ENCODE measurements at regions not wholly inside any gene's neighbourhood (a gene's known extent, or its start where the extent isn't known, plus 50 kb on each side); places are given as distances from the start of the nearest gene placed in this dataset.
"Not testable (repeated sequence)": the region's sequence is repeated elsewhere in the genome, so short reads cannot be mapped to it uniquely, and the experiment has no call there.

DNA sequence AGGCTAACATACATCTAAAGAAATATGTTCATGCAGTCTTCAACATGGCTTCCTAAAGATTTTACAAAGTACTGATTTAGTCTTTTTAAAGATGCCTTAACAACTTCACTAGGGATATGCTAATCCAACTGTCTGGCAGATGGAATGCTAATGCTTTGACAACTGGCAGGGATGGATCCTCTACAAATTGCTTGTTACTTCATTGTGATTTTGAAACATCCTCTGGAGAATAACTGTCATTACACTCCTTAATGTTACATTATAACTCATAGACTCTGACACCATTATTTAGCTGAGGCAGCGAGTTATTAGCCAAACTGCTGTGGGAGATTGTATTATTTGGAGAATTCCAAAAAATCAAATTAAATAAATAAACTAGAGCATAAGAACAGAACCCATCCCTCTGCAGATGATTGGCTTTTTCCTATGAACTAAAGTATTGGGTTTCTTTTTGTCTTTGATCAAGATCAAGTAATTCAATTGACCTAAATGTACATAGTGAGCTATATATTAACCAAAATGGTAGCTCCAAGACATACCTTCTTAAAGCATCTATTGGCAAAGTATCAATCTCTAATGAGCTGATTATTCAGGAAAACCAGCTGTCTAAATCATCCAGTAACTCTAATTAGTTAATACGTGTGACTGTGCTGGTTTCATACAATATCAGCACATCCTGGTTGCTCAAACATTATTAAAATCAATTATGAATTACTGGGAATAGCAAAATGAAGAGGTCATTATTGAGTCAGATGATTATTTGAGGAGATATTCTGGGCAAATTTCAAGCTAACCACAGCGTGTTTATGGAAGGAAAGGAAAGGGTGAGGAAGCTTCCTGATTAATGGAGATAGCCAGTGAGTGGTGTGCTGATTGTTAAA lies 321.3 kb upstream of the TFPI start:
- peak; percentile 4 for DNase-seq

DNA sequence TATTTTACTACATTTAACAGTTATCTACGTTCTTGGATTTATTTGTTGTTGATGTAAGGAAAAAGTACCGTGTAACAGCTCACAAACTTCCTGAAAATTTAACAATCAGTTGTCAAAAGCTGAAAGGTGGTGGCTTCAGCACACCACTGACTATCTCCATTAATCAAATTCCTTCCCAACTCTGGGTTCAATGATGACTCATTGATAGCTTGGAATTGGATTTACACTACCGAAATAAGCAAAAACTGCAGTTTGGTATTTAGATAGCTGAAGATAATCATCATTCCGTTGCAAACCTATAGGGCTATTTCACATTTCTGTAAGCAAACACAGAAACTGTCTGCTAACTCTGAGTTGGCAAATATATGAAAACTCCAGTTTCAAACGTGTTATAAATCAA lies 322.3 kb upstream of the TFPI start:
- DNase-seq = no peak

DNA sequence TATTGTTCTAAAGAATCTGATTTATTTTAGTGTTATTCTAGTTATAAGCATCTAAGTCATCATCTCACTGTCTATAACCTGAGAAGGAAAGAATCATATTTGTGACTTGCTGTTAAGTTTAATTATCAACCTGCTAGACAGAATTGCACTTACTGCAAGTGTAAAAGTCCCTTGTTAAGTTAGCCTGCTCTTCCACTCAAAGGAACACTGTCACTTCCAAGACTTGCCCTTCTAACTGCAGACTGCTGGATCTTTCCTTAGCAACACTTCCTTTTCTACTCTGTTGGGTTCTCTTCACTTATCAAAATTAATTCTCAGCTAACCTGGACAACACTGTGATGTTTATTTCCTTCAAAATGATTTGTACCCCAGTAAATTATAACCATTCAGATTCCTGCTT lies 323.2 kb upstream of the TFPI start:
- no peak for DNase-seq

DNA sequence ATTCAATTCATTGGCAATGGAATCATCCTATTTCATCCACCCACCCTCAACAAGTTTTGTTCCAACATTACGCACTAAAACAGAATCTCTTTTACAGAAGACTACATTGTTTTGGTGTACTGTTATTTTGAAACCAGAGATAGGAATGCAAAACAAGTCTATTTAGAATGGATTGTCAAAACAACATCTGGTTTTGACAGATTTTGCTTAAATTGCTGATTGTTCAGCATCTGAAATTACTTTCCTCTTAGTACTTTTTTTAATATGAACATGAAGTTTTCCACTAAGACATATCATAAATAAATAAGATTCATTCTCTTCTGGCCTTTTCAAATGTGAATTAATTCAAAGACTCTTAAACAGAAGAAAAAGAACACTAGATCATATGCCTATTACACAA lies 323.9 kb upstream of the TFPI start:
- no peak for DNase-seq

DNA sequence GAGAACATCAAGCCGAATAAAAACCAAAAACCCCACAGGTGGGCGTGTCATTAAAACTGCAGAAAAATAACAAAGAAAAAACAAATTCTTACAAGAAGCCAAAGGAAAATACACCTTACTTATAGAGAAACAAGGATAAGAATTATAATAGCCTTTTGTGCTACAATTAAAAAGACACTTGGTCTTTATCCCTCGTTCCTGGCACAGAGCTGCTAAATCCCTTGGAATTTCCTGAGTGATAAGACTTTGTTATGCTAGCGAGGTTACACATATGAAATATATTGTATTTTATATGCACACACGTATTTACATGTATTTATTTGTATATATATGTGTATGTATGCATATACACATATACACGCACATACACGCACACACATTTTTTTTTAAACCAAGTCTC lies 325.3 kb upstream of the TFPI start:
- no peak for DNase-seq

DNA sequence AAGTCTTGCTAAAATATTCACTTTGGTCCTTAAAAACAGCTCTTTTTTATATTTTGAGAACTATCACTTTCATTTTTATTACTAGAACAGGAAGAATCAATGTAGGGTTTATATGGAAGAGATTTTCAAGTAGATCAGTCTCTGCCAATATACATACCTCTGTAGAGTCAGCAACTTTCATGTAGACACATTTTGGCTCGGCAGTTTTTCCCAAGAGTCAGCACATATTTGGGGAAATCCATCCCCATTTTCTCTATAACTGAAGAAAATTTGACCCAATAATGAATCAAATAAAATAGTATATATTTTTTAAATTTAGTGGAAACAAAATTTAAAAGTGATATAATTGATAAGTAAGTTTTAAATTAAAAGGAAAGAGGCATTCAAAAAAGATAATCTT lies 329.8 kb upstream of the TFPI start:
- no peak for DNase-seq

DNA sequence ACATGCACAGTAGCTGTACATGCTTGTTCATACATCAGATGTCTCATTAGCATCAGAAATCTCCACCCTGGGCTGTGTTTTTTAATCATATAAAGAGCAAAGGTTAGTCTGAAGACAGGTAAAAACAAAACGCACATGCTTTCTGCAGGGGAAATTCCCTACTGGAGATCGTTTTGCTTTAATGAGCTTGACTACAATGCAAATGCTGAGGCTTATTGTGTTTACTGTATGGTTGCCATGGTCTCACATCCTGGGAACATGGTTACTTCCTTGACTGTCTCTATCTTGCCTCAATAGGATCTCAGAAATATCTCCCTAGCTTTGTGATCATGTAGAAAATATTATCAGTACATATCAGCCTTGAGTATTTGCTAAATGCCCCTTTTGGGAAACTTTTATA lies 336.5 kb upstream of the TFPI start:
- DNase-seq = no peak

DNA sequence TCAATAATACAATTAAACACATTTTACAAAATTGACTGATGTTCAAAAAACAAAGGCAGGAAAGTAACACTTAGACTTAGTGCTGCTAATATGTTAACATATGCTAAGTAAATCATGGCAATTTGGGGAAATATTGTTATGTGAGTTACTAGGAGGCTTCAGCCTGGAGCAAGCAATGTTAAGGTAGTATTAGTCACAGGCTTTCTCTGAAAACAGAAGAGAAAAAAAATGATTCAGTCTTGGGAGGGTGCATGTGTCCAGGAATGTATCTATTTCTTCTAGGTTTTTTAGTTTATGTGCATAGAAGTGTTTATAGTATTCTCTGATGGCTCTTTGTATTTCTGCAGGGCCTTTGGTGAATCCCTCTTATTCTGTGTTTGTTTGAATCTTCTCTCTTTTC lies 345.8 kb upstream of the TFPI start:
- DNase-seq = no peak

DNA sequence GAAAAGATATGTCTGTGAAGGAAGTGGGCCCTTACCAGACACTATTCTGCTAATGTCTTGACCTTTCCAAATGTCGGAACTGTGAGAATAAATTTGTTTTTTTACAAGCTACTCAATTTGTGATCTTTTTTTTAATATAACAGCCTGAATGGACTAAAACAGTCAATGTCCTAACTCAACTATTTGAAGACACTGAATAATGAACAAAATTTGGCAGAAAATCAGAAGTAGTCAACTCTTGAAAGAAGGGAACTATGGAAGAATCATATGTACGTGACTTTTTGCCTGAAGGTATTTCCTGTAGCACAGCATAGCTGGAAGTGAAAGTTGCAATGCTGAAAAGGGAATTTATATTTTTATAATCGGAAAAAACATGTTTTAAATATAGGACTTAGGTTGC lies 351.8 kb upstream of the TFPI start:
- no peak for DNase-seq

DNA sequence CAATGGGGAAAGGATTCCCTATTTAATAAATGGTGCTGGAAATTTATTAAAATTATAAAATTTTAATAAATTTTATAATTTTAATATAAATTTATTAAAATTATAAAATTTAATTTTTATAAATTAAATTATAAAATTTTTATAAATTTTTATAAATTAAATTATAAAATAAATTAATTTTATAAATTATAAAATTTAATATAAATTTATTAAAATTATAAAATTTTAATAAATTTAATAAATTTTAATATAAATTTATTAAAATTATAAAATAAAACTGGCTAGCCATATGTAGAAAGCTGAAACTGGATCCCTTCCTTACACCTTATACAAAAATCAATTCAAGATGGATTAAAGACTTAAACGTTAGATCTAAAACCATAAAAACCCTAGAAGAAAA lies 356.7 kb upstream of the TFPI start:
- not testable (repeated sequence) for DNase-seq

DNA sequence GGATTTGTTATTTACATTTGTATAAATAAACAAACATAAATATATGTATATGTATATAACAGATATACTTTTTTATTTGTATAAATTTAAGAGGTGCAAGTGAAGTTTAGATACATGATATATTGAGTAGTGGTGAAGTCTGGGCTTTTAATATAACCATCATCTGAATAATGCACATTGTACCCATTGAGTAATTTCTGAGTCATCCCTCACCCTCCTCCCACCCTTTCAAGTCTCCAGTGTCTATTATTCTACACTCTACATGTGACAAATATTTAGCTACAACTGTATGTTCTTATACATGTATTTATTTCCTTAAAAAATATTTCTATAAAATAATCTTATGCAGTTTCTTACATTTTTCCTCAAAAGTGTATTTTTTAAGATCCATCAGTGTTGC lies 358.7 kb upstream of the TFPI start:
- peak; percentile 40 for DNase-seq

DNA sequence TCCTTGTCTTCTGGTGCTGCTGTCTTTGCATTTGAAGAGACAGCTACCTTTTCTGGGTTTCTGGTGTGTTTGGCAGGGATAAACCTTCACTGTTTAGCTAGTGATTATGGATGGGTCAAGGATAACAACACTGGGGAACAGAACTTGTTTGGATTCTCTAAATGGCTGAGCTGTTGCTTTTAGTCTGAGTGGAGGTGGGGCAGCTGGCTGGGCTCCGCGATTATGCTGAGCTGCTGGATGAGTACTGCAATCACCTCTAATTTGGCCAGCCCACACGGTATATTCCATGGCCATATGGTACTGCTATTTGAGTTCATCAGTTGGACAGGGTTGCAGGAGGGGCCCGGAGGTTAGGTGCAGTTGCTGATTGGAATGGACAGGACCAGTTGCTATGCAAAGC lies 361.6 kb upstream of the TFPI start:
- no peak for DNase-seq

DNA sequence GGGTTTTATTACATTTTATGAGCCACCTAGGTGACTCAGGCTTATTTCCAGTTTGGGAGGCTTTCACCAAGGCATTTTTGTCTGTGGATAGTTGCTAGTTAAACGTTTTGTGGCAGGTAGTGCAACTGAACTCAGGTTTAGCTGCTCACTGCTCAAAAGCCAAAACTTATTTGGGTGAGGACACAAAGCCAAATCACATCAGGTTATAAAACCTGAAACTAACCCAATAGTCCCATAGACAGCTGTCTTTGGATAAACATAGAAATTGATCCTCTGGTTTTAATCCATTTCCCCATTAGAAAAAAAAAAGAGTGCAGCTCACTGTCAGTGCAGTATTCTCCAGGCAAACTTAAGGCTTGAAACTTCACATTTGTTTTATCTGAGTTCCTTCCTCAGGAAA lies 362.6 kb upstream of the TFPI start:
- no peak for DNase-seq

DNA sequence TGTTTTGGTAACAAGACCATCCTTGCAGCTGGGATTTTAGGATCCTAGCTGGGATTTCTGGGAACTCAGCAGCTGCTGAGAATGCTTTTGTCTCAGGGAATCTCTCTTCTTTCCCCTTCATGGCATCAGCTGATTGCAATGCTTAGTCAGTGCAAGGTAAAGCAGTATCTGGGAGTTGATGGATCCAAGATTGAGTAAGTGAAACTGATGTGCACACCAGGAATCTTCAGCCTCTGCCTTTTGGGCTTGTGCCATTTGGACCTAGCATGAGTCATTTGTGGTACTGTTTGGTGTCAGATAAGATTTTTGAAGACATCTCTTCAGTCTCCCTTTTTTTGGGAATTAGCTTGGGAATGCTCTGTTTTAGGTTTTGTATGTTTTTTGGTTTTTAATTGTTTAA lies 363.3 kb upstream of the TFPI start:
- DNase-seq = peak; percentile 6

DNA sequence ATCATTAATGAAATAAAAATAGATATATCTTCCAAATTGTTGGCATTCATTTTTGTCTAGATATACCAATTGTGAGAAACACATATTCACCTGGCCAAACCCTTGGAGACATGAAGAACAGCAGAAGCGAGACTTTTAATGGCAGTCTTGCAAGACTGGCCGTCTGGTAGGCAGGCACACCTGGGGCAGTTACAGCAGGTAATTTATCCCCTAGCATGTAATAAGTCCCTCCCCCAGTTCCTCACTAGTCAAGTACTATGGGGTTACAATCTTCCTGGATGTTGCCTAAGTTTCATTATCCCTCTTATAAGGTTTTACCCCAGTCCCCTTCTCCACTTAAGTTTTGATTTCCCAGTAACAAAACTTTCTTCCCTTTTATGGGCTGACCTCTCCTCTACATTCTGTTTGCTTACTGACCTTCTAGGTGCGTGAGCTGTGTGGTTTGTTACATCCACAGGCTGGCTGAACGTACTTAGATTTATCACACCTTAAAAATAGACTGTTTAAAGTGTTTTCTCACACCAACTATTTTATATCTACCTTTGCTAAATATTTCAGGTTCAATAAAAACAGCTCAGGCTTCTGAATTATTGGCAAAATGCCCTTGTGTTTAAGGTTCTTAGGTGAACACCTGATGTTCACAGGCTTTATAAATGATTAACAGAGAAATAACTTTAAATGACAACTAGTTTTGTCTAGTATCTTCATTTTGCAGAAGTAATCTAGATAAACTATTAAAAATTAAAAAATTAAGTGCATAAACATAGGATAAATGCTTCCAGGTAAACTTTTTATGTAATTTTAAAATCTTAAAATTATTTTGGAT lies 365.0 kb upstream of the TFPI start:
- DNase-seq = no peak

DNA sequence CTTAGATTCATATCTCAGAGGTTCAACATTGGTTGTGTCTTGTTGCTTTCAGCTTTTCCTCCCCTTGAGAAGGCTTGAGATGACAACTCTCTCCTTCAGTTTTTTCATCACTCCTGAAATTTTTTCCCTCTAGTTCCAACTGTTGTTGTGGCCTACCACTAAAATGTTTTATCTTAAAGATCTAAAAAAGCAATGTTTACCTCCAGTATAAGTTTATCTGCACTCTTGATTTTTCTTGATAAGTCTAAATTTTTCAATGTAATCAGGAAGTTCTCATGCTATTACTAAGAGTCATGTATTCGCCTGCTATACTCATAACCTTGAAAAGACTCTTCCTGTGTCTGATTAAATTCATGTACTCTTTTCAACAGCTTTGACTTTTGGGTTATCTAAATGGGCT lies 366.3 kb upstream of the TFPI start:
- DNase-seq = no peak

DNA sequence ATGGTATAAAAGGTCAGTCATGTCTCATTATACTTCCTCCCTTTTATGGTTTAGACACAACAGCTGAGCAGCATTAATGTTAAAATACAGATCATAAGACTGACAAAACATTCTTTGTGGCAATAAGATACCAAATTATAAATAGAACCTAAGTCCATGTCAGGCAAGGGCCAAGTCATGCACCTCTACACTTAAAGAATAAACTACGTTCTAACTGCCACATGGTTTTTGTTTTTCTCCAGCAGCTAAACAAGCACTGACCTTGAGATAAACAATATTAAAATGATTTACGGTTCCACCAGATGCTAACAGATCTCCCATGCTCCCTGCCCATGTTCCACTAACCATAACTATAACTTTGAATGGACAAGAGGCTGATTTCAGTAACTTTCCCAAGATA lies 368.6 kb upstream of the TFPI start:
- DNase-seq = peak; percentile 36

DNA sequence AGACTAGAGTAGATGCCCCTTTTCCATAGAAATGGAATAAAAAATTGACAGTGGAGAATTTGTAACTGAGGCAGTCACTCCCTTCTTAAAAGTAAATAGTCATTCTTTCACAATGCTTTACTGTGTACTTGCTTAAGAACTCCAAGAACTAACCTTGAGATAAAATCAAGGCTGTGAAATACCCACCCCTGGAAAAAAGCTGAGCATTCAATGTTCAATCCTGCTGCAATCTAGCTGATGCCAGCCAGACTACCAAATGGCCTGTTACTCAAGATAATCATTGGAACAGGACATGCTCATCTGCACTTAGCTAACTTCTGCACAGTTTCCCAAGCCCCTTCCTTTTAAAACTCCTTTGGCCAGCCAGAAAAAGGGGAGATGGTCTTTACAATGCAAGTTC lies 367.4 kb upstream of the GULP1 start:
- no peak for DNase-seq

DNA sequence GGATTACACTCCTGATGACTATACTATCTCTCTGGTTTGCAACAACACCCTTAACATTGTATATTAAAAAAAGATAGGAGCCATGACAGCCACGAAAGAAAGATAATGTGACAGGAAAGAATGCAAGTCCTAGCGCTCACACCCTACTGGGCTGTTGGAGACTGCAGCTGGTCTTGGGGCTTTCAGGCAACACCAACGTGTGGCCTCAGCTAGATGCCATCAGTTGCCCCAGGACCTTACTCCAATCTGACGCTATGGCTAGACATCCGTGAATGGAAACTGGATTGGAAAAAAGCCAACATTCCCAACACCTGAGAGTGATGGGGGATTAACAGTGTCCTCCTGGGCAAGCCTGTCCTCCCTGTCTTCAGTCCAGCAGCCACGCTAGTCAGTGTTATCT lies 357.4 kb upstream of the GULP1 start:
- DNase-seq = no peak

DNA sequence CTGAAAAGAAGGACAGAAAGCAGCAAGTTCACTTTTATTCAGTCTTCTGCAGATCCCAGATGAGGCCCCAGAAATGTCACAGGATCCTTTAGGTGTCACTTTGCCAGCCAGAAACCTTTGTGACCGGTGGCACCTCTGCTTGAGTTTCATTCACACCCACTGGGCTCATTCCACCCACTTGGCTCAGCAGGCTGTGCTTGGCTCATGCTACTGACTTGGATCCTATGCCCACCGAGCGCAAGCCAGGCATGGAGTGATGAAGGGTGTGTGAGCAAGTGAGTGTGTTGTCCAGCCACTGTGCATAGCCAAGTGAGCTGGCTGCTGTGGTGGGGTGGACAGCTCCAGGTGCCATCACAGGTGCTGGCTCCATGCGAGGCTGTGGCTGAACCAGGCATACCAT lies 357.0 kb upstream of the GULP1 start:
- DNase-seq = no peak

DNA sequence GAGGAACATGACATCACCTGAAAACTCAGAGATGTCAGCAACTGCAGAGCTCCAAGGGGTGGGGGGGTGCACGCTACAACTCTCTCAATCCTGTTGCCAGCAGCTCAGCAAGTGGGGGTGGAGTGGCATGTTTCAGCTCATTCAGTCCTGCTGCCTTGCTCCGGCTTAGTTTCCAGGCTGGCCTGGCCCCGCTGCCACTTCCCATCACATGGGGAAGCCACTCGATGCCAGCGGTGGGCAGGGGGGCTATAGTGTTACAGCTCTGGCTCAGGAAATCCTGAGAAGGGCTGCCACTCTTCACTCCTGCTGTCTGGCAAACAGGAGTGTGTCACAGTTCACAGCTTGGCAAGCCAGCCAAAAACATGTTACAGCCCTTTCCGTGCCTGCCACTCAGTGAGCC lies 356.5 kb upstream of the GULP1 start:
- no peak for DNase-seq

DNA sequence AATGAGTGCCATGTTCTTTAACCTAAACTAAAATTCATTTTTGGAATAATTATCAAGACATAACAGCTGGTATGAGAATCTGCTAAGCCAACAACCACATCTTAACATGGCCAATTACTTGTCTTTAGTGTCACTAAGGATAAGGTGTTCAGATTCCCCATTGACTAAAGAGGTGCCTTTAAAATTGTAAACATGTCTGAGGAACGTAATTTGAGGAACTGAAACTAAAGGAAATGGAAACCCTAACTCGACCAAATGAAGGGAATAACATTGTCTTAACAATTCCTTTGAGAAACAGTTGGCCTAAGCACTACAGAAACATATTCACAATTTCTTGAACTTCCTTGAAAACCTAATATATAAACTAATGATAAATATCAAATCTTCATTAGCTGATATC lies 355.4 kb upstream of the GULP1 start:
- no peak for DNase-seq

DNA sequence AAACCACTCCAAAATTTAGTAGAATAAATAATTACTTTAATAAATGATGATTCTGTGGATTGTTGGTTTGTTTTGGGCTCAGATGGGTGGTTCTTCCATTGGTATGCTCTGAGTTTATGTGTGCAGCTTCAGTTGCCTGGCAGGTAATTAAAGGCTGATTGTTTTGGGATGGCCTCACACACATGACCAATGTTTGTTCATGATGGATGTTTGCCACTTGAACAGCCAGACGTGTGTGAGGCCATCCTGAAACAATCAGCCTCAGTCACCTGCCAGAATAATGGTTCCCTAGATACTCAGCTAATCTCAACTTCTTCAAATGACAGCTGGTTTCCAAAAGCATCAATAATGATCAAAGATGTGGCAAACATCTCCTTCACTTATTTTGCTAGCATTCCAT lies 352.5 kb upstream of the GULP1 start:
- no peak for DNase-seq

DNA sequence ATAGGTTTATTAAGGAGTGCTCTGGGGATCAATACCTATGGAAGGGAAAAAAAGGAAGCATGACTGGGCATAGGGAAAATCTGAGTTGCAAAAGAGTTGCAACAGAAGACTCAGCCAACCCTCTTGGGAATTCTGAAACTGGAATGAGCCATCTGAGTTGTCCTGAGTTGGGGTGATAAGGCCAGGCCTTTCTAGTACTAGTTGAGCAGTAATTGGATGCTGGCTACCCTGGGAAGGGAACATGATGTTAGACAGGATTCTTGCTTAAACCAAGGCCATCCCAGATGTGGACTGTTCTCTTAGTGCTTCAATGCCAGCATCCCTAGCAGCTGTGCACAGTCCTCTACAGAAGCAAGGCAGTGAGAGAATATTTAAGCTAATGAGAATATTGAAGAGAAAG lies 348.8 kb upstream of the GULP1 start:
- DNase-seq = no peak

Measured in HCEC 1CT (cell line).